GM12872 (cell line): ENCODE measurements at regions not wholly inside any gene's neighbourhood (a gene's known extent, or its start where the extent isn't known, plus 50 kb on each side); places are given as distances from the start of the nearest gene placed in this dataset.

ENCODE experiments used
- CTCF ChIP-seq: IDR thresholded peaks from 3 replicates; pipeline ENCODE4 v1.5.1; 2011; ENCODE audit warnings: low read depth, mild to moderate bottlenecking, low read length, moderate library complexity; ENCODE audit not compliant: insufficient read depth

GRCh38 chr14:98877065-98877464 is 394.9 kb downstream of the BCL11B start:
- TF ChIP-seq CTCF = no peak

GRCh38 chr14:98878282-98878681 is 393.7 kb downstream of the BCL11B start:
- no peak for TF ChIP-seq CTCF

- TF ChIP-seq CTCF = no peak
These were observed 385.0 kb downstream of the BCL11B start for GRCh38 chr14:98886982-98887381.

GRCh38 chr14:98888281-98888680 is 383.7 kb downstream of the BCL11B start:
- no peak for TF ChIP-seq CTCF

GRCh38 chr14:98888927-98889835 is 382.8 kb downstream of the BCL11B start:
- no peak for TF ChIP-seq CTCF

- TF ChIP-seq CTCF = no peak
These were observed 382.2 kb downstream of the BCL11B start for GRCh38 chr14:98889836-98890185.

- no peak for TF ChIP-seq CTCF
These were observed 381.2 kb downstream of the BCL11B start for GRCh38 chr14:98890556-98891340.
